Fibroblast of mammary gland (primary cell): ENCODE measurements at regions not wholly inside any gene's neighbourhood (a gene's known extent, or its start where the extent isn't known, plus 50 kb on each side); places are given as distances from the start of the nearest gene placed in this dataset.

Source experiments
- DNase-seq: peaks from one replicate; pipeline ENCODE4 v3.0.0-alpha.2; 2010; ENCODE audit warnings: low read depth
- H3K4me3 ChIP-seq: 2 replicates; pipeline ENCODE4 v1.5.1; 2011; ENCODE audit warnings: low read depth, mild to moderate bottlenecking, low read length, moderate library complexity; ENCODE audit not compliant: control insufficient read depth
- TF ChIP-seq, protein P1 (sequence below): conservative IDR thresholded peaks from 2 replicates; pipeline ENCODE4 v1.5.1; 2011; ENCODE audit warnings: low read depth, low read length, inconsistent platforms; ENCODE audit not compliant: control insufficient read depth, insufficient read depth

DNA sequence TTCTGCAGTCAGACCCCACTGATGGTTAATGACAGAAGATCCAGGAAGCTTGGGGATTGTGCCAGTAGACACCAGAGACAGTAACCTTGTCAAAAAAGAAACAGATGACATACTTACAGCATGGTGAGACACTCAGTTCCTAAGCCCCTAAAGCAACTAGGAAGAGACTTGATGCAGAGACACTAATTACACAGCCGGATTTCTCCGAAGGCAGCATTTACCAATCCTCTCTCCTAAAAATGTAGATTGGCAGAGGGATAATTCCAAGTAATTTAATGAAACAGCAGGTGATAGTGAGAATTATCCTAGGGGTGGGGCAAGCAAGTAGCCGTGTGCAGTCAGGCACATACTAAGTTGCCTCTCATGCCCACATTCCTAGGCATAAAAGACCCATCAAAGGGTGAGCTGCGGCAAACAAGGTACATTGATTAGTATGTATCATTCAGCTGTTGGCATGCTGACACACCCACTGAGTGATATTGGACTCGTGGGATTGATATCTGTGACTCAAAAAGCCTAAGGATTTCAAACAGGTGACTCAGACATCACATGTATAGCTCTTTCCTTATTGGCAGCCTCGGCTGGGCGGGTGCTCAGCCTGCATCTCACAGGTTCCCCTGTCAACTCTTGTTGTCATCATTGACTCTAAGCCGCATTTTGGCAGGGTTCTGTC lies 296.7 kb upstream of the ATP5MC3 start:
- TF ChIP-seq, protein P1, sequence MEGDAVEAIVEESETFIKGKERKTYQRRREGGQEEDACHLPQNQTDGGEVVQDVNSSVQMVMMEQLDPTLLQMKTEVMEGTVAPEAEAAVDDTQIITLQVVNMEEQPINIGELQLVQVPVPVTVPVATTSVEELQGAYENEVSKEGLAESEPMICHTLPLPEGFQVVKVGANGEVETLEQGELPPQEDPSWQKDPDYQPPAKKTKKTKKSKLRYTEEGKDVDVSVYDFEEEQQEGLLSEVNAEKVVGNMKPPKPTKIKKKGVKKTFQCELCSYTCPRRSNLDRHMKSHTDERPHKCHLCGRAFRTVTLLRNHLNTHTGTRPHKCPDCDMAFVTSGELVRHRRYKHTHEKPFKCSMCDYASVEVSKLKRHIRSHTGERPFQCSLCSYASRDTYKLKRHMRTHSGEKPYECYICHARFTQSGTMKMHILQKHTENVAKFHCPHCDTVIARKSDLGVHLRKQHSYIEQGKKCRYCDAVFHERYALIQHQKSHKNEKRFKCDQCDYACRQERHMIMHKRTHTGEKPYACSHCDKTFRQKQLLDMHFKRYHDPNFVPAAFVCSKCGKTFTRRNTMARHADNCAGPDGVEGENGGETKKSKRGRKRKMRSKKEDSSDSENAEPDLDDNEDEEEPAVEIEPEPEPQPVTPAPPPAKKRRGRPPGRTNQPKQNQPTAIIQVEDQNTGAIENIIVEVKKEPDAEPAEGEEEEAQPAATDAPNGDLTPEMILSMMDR = no peak
- no peak overlapping the region for H3K4me3 ChIP-seq
- no peak for DNase-seq

DNA sequence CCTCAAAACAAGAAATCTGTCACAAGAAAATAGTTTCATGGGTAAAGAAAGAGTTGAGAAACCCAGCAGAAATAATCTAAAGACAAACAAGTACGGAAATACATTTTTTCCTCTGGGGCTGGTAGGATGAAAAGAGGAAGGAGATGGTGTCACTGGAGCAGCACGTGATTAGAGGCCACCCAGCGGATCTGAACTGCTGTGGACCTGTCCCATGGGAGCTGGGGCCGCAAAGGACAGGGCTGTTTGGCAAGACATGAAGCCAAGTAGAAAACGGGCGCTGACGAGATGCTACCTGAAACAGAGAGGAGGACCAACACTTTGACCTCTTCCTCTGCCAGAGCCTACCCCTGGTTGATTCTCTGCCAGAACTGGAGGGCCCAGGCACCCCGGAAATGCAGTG lies 295.4 kb upstream of the ATP5MC3 start:
- no peak overlapping the region for H3K4me3 ChIP-seq

DNA sequence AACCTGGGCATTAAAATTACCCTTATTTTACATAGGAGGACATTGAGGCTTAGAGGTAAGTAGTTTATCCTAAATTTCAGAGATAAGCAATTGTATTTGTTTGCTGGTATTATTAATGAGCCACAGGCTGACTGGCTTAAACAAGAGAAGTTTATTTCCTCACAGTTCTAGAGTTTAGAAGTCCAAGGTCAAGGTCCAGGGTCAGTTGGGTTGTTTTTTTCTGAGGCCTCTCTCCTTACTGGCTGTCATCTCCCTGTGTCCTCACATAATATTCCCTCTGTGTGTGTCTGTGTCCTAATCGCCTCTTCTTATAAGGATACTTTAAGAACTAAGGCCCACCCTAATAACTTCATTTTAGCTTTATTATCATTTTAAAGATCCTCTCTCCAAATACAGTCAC lies 294.9 kb upstream of the ATP5MC3 start:
- H3K4me3 ChIP-seq = no peak overlapping the region
- TF ChIP-seq, protein P1 = no peak
- DNase-seq = no peak

More for the DNA sequence above, 295.4 kb upstream of the ATP5MC3 start:
- no peak for DNase-seq
- TF ChIP-seq, protein P1 = no peak

DNA sequence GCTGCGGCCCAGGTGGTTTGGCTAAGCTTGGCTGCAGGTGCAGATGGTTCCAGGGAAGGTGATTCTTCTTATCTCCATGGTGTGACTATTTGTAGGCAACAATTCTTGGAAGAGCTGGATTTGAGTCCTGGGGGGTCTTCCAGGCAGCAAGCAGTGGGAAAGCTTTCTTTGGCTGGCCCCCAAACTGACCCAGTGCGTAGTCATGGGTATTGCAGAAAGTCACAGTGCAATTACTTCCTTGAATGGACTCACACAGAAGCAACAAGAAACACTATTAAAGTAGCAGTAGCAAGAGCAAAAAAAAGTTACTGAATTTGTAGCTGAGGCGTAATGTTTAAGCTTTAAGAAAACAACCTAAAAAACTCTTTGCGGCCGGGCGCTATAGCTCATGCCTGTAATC lies 293.6 kb upstream of the ATP5MC3 start:
- H3K4me3 ChIP-seq = no peak overlapping the region
- no peak for DNase-seq
- TF ChIP-seq, protein P1 = no peak

DNA sequence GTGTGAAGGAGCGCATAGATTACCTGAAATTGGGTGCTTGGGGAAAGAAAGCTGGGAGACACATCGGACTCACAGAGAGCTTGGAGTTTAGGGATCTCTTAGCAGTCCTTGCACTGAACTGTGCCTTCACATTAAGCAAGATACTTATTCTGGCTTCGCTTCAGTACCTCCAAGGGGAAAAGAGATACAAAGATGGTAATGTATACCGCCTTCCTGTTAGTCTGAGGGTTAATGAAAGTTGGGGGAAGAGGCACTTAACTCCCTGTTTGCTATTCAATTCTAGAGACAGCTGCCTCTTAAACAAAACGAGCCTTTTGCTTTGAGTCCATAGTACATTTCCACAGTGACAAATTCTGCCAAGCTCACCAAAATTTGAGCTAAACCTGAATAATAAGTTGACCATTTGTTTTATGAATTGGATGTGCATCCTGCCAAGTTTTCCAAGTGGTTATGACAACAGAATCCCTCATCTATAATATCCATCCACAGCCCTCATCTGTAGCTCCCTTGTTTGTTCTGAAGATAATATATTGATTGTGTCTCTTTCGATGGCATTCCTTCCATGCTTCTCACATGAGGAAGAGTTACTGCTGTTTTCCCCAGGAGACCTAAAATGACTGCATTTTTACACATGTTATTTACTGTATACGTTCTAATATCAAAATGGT lies 287.1 kb upstream of the ATP5MC3 start:
- TF ChIP-seq, protein P1 = no peak
- DNase-seq = no peak
- no peak overlapping the region for H3K4me3 ChIP-seq

DNA sequence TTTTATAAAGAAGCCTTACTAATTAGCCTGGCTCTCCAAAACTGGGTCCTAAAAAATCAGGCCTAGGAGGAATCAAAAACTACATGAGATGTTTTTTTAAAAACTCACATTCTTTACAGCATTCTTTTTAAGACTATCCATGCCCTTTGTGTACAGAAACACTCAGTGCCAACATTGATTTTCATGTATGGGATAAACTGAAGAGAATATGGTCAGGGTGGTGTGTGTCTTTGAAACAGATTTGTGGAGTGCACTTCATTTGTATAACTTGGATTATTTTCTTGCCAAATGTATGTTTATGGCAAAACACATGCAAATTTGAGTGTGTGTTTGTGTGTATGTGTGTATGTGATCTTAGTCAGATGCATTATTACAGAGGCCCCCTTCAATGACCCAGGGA lies 283.6 kb upstream of the ATP5MC3 start:
- H3K4me3 ChIP-seq = no peak overlapping the region
- DNase-seq = no peak
- TF ChIP-seq, protein P1 = no peak

DNA sequence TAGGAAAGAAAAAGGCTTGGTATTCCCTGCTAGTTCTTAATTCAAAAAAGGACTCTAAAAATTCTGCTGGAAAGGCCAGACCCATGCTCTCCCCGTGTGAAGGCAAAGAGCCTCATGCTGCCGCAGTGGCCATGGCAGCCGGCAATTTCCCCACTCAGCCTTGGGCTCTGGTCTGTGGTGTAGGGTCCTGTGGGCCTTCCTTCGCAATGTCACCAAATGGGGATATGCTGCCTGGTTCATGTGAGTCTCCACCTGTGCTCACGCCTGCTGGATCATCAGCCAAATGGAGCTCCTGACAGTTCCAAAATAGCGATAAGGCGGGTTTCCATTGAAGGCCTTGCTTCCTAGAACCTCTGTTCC lies 282.8 kb upstream of the ATP5MC3 start:
- TF ChIP-seq, protein P1 = no peak
- DNase-seq = no peak
- H3K4me3 ChIP-seq = no peak overlapping the region
